WI38 (cell line): ENCODE measurements at regions not wholly inside any gene's neighbourhood (a gene's known extent, or its start where the extent isn't known, plus 50 kb on each side); places are given as distances from the start of the nearest gene placed in this dataset.

Experiments
- H3K4me3 ChIP-seq: 2 replicates; pipeline ENCODE4 v1.5.1; 2011; ENCODE audit warnings: low read depth, mild to moderate bottlenecking, control low read depth, low read length
- CTCF ChIP-seq: IDR thresholded peaks from 2 replicates; pipeline ENCODE4 v1.5.1; 2012; ENCODE audit warnings: low read depth, mild to moderate bottlenecking, control low read depth, low read length

GRCh38 chr1:79694241-79694640, 687.7 kb upstream of the ADGRL4 start:
- no peak for TF ChIP-seq CTCF
- H3K4me3 ChIP-seq, result no peak overlapping the region

- TF ChIP-seq CTCF, result no peak
- no peak overlapping the region for H3K4me3 ChIP-seq
Observed at GRCh38 chr1:79693441-79694114, 687.0 kb upstream of the ADGRL4 start.

- TF ChIP-seq CTCF, result no peak
- H3K4me3 ChIP-seq, result no peak overlapping the region
Observed at GRCh38 chr1:79692519-79692918, 686.0 kb upstream of the ADGRL4 start.

- no peak for TF ChIP-seq CTCF
- no peak overlapping the region for H3K4me3 ChIP-seq
Observed at GRCh38 chr1:79688932-79689331, 682.4 kb upstream of the ADGRL4 start.

GRCh38 chr1:79683420-79683819, 676.9 kb upstream of the ADGRL4 start:
- no peak overlapping the region for H3K4me3 ChIP-seq
- TF ChIP-seq CTCF, result no peak

- TF ChIP-seq CTCF, result no peak
- no peak overlapping the region for H3K4me3 ChIP-seq
Observed at GRCh38 chr1:79682478-79682877, 675.9 kb upstream of the ADGRL4 start.

GRCh38 chr1:79681382-79681781, 674.9 kb upstream of the ADGRL4 start:
- no peak overlapping the region for H3K4me3 ChIP-seq
- no peak for TF ChIP-seq CTCF
